CD4-positive, alpha-beta T cell treated with Interferon gamma for 1 hour (primary cell): ENCODE measurements at regions not wholly inside any gene's neighbourhood (a gene's known extent, or its start where the extent isn't known, plus 50 kb on each side); places are given as distances from the start of the nearest gene placed in this dataset.
"Not testable (repeated sequence)": the region's sequence is repeated elsewhere in the genome, so short reads cannot be mapped to it uniquely, and the experiment has no call there.

Source experiments
- DNase-seq: peaks from one replicate; pipeline ENCODE4 v3.0.0-alpha.2; 2020

DNA sequence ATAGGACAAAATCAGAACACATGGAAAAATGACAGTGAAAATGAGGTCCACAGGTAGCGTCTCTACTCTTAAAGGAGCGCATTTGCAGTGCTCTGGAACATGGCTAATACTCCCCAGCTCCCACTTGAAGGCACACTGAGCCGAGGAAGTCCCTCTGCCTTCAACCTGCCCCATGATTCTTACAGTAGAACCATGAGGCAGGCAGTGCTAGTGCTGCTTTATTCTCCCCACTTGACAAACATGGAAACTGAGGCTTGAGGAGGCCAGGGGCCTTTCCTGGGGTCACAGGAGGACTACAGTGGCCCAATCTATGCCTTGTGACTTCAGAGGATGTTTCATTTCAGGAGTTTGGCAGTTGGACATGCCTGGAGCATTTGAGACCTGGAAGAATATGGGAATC, 244.1 kb upstream of the MAF start:
- no peak for DNase-seq

DNA sequence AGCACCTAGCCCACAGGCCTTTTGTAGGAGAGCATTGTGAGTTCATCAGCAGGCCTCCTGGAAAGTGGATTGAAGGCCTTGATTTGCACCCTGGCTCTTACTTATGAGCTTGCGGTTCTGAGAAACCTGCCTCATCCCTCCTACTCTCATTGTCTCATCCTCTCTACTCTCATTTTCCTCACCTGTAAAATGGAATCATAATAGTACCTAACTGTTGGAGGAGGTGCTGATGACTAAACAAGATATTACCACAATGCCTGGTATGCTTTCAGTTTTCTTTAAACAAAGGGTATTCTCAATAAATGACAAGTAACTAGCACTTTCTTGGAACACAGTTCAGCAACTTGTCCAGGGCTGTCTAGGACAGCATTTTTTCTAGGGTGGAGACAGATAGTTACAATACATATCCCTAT, 243.1 kb upstream of the MAF start:
- DNase-seq = no peak

DNA sequence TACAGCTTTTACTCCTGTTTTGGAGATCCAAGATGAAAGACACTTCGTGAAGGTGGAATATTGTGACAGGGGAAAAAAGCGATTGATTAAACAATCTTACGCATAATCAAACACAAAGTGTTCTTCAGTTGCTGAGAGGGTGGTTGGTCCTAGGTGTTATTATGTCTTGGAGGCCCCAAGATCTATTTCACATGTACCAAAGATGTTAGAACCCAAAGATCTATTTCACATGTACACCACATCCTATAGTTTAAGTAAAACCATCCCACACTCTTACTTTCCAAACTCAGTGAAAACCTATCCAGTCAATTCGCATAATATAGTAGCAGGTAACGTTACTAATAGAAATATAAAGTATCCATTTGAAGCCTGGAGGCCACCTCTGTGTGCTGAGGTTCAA, 242.6 kb upstream of the MAF start:
- DNase-seq = no peak

GRCh38 chr16:79842197-79842596, 241.7 kb upstream of the MAF start:
- DNase-seq = no peak

GRCh38 chr16:79839466-79840341, 239.2 kb upstream of the MAF start:
- DNase-seq = no peak

- no peak for DNase-seq
Observed at GRCh38 chr16:79838496-79839259, 238.1 kb upstream of the MAF start.

GRCh38 chr16:79836144-79836543, 235.6 kb upstream of the MAF start:
- no peak for DNase-seq

- no peak for DNase-seq
Observed at GRCh38 chr16:79835194-79835593, 234.7 kb upstream of the MAF start.

- no peak for DNase-seq
Observed at GRCh38 chr16:79834720-79835119, 234.2 kb upstream of the MAF start.

GRCh38 chr16:79834003-79834402, 233.5 kb upstream of the MAF start:
- DNase-seq = not testable (repeated sequence)

- no peak for DNase-seq
Observed at GRCh38 chr16:79833559-79833958, 233.0 kb upstream of the MAF start.

GRCh38 chr16:79826732-79827475, 226.4 kb upstream of the MAF start:
- DNase-seq = no peak

GRCh38 chr16:79825002-79825401, 224.5 kb upstream of the MAF start:
- no peak for DNase-seq

GRCh38 chr16:79823639-79824038, 223.1 kb upstream of the MAF start:
- no peak for DNase-seq

GRCh38 chr16:79821911-79822310, 221.4 kb upstream of the MAF start:
- no peak for DNase-seq

DNA sequence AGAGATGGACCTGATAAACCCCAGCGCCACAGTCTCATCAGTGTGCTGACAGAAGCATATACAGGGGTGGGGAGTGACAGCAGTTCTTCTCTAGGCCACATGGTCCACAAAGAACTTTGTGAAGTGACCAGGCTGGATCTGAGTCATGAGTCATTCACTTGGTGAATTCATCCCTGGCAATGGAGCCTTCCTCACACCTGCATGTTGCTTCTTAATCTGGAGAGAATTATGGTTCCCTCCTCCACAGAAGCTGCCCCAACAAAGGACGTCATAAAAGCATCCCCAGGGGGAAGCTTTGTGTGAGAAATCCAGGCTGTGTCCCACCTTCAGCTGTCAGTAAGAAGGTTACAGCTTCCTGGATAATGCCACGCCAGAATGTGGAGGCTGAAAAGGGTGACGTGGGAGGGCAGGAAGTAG, 215.6 kb upstream of the MAF start:
- no peak for DNase-seq

GRCh38 chr16:79815049-79815448, 214.5 kb upstream of the MAF start:
- no peak for DNase-seq

DNA sequence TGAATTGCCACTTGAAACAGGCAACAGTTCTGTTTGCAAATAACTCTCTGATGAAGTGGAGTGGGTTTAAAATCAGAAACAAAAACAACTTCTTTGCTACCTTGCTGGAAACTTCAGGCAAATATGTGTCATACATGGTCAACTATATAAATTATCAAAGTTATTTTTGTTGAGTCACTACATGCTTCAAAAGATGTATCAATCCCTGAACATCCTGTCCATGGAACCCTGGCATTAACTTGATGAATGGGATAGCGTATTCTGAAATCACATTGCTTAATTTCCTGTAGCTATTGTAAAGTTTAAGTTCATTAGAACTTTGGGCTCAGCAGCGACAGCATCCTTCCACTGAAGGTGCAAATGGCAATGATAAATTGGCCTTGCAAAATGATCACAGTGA, 213.6 kb upstream of the MAF start:
- no peak for DNase-seq

- no peak for DNase-seq
Observed at GRCh38 chr16:79811541-79811940, 211.0 kb upstream of the MAF start.

DNA sequence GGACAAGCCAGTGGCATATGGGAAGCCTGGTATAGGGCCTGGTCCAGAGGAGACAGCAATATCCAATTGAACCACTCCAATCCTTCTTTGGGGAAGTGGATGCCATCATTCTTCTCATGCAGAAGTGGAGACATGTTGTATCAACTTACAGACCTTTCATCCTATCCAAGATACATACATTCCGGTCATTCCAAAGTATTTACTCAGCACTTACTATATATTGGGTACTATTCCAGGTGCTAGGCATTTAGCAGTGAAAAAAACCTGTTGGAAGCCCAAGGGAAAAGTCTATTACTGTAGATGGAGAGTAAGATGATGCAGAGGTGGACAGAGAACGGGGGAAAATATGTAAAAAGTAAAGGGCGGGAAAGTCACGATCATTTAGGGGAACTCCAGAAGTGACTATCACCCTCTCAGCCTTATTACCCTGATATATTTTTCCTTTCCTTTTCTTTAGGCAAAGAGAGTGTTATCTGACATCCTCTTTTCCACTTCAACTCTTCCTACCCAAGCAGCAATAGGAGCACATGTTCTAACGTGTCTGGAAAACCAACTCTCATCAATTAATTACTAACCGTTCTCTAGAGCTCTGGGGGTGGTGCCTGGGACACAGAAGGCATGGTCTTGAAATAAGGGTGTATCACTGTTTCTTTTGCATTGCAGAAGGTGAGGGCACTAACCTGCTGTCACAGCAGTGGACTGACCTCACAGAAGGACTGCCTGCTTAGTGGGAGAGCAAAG, 210.1 kb upstream of the MAF start:
- DNase-seq = no peak

DNA sequence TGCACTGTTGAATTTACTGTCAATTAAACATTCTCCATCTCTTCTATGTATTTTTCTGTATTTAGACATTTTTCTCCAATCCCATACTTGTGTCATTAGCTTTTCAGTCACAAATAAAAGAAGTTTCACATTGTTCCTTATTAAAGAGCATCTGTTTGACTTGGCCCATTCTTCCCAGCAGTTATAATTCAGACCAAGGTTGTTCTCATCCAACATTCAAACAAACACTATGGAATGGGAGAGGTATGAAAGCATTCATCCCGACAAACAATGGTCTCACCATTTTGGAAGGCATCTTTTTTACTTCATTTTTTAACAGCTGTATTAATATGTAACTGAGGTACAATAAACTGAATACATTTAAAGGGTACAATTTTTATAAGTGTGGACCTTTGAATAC, 208.8 kb upstream of the MAF start:
- DNase-seq = no peak

DNA sequence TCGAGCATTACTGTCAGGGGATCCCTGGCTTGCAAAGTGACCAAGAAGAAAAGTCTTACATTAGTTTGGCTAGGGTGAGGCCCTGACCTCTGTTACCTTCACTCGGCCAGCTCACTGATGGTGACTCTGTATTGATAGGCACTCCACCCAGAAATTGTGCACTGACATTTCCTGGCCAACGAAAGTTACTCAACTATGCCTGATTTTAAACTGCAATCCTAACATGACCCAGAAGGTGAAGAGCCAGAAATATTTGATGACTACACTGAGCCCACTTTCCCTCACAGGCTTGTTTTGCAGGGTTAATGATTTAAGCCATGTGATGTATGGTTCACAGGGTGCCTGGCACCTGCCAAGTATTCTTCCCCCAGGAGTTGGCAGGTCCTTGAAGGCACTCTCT, 208.2 kb upstream of the MAF start:
- DNase-seq = no peak

GRCh38 chr16:79806757-79807156, 206.2 kb upstream of the MAF start:
- no peak for DNase-seq
